Kidney (tissue), 13 donors: ENCODE measurements at regions not wholly inside any gene's neighbourhood (a gene's known extent, or its start where the extent isn't known, plus 50 kb on each side); places are given as distances from the start of the nearest gene placed in this dataset.

Experiments
- DNase-seq, 5 donors: peaks; one replicate each; pipeline ENCODE4 v3.0.0-alpha.2; 2013 to 2020
- FAIRE-seq: peaks from 2 replicates; lab custom pipeline; 2012; peaks lifted over from hg19 to GRCh38; lab: Jason Lieb, UNC
- H3K27ac ChIP-seq, 2 donors: one replicate each; pipeline ENCODE4 v1.7.0; 2013; ENCODE audit warnings: low read depth in 2 of 2, low read length in 2 of 2, inconsistent platforms in 1 of 2
- H3K27me3 ChIP-seq: one replicate; pipeline ENCODE4 v1.7.1; 2013; ENCODE audit warnings: low read length, inconsistent platforms; ENCODE audit not compliant: control insufficient read depth, insufficient read depth
- H3K36me3 ChIP-seq, 3 donors: one replicate each; pipeline versions ENCODE4 v1.7.0 to v1.7.1; 2013; ENCODE audit warnings: low read length in 3 of 3, control low read depth in 1 of 3, inconsistent platforms in 1 of 3; ENCODE audit not compliant: insufficient read depth in 3 of 3, control insufficient read depth in 2 of 3
- H3K4me1 ChIP-seq, 3 donors: one replicate each; pipeline versions ENCODE4 v1.7.0 to v1.7.1; 2013; ENCODE audit warnings: low read length in 3 of 3, inconsistent platforms in 1 of 3, low read depth in 1 of 3; ENCODE audit not compliant: control insufficient read depth in 2 of 3, insufficient read depth in 2 of 3
- H3K4me3 ChIP-seq, 3 donors: one replicate each; pipeline versions ENCODE4 v1.7.0 to v1.8.1; 2013; ENCODE audit warnings: low read length in 3 of 3, control low read depth in 1 of 3, inconsistent platforms in 1 of 3
- H3K9ac ChIP-seq, 3 donors: one replicate each; pipeline versions ENCODE4 v1.7.0 to v1.7.1; 2013; ENCODE audit warnings: low read length in 3 of 3, control low read depth in 1 of 3, inconsistent platforms in 1 of 3
- H3K9me3 ChIP-seq, 3 donors: one replicate each; pipeline versions ENCODE4 v1.7.0 to v1.7.1; 2013; ENCODE audit warnings: low read length in 3 of 3, control low read depth in 1 of 3, inconsistent platforms in 1 of 3; ENCODE audit not compliant: control insufficient read depth in 2 of 3, insufficient read depth in 1 of 3
- intact Hi-C: fragments of 100-400 bp; cut with DNase I; formaldehyde crosslinking; loops from one replicate; pipeline ENCODE4 v1.11.1; 2022
- TF ChIP-seq, protein P1 (sequence below): IDR thresholded peaks from 3 replicates; pipeline ENCODE4 v1.5.1; 2012; ENCODE audit warnings: mild to moderate bottlenecking, moderate library complexity, borderline replicate concordance; ENCODE audit not compliant: insufficient read depth; ENCODE audit errors: extremely low read depth
- donor health status: control.
- donor health status: control.
- donor health status: control.
- donor health status: control.
- donor health status: control.
- donor health status: DM: yes; HTN: yes; CAD: no.
- donor health status: Normal renal cell carcinoma (clear cell type).

DNA sequence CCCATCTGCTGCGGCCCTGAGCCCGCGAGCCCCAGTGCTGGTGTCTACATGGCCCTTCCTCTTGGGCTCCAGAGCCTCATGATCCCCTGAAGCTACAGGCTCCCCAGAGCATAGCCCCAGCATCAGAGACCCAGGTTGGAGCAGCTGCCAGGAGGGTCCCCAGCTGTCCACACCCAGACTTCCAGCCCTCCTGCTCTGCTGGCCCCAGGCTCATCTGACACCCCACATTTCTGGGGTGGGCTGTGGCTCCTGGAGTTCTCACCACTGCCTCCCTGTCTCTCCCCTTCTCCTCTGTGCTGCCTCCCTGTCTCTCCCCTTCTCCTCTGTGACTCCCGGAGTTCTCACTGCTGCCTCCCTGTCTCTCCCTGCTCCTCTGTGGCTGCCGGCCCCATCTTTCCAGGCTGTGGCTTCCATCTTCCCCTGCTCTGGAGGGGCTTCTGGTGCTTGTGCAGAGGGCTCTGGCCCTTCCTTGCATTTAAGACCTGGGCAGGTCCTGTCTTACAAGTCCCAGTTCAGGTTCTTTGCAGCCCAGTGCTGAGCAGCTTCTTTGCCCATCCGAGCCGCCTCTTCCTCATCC is 108.1 kb downstream of the ERMARD start:
- no peak overlapping the region for H3K27ac ChIP-seq
- no peak overlapping the region for H3K9ac ChIP-seq
- peaks cover 12 to 16% (median 12%) of the 10 kb centered on the region in 3 donors for H3K4me1 ChIP-seq
- TF ChIP-seq, protein P1, sequence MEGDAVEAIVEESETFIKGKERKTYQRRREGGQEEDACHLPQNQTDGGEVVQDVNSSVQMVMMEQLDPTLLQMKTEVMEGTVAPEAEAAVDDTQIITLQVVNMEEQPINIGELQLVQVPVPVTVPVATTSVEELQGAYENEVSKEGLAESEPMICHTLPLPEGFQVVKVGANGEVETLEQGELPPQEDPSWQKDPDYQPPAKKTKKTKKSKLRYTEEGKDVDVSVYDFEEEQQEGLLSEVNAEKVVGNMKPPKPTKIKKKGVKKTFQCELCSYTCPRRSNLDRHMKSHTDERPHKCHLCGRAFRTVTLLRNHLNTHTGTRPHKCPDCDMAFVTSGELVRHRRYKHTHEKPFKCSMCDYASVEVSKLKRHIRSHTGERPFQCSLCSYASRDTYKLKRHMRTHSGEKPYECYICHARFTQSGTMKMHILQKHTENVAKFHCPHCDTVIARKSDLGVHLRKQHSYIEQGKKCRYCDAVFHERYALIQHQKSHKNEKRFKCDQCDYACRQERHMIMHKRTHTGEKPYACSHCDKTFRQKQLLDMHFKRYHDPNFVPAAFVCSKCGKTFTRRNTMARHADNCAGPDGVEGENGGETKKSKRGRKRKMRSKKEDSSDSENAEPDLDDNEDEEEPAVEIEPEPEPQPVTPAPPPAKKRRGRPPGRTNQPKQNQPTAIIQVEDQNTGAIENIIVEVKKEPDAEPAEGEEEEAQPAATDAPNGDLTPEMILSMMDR = no peak
- DNase-seq (peak in 1 of 5 donors; percentile 1), FAIRE-seq (no peak)
- no peaks in the 10 kb centered on the region for H3K36me3 ChIP-seq
- no peaks in the 10 kb centered on the region for H3K27me3 ChIP-seq
- no peak overlapping the region for H3K4me3 ChIP-seq
- peaks cover 0 to 8% (median 2%) of the 10 kb centered on the region in 3 donors for H3K9me3 ChIP-seq
- intact Hi-C loops = no loop called here

DNA sequence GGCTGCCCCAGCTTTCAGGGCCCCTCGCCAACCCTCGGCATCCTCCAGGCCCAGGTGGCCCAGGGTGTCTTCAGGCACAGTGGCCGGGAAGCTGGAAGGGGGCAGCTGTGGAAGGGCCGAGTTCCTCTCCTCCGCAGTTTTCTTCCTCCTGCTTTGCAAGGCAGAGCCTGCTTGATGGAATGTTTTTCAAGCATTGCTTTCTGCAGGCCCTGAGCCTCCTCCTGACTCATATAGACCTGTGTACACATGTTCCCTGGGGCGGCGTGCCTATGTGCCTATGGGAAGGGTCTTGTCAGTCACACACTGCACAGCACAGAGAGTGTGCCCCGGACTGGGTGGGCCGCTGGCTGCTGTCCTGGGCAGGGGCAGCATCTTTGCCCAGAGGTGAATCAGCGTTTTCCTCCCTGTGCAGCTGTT is 107.5 kb downstream of the ERMARD start:
- H3K4me1 ChIP-seq = peaks cover 12 to 16% (median 12%) of the 10 kb centered on the region in 3 donors
- no peaks in the 10 kb centered on the region for H3K27me3 ChIP-seq
- peak in 1 of 5 donors; percentile 1 for DNase-seq
- no peak for FAIRE-seq
- intact Hi-C loops = no loop called here
- TF ChIP-seq, protein P1 = no peak
- no peak overlapping the region for H3K4me3 ChIP-seq
- no peaks in the 10 kb centered on the region for H3K36me3 ChIP-seq
- peaks cover 0 to 8% (median 2%) of the 10 kb centered on the region in 3 donors for H3K9me3 ChIP-seq
- no peak overlapping the region for H3K9ac ChIP-seq
- no peak overlapping the region for H3K27ac ChIP-seq

DNA sequence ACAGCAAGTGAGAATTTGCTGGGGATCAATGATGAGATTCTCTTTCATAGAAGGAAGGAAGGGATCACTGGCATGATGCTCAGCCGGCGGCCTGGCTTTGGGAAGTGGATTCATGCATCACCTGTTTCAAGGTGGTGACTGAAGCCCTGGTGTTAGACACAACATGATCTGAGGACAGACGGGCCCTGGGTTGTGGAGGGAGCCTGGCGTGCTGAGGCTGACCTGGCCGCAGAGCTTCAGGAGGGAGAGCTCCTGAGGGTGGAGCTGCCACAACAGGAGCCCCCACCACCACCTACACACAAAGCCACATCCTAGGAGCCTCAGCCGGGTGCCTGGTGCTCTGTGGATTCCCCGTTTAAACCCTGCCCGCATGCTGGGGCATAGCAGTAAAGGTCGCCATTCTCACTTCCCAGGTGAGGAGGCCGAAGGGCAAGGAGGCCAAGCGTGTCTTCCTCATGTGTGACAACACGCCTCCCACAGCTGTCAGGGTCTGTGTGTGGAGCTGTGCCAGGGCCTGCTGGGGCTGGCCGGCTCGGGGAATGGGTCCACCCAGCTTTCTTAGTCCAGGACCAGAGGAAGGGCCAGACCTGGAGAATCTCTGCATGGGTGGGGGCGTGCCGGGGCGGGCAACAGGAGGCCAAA is 107.0 kb downstream of the ERMARD start:
- FAIRE-seq (no peak), DNase-seq (peak in 1 of 5 donors; percentile 4)
- Histone ChIP-seq H3K9ac (no peak overlapping the region), H3K36me3 (no peaks in the 10 kb centered on the region), H3K9me3 (peaks cover 0 to 8% (median 0%) of the 10 kb centered on the region in 3 donors), H3K27me3 (no peaks in the 10 kb centered on the region), H3K4me3 (no peak overlapping the region), H3K4me1 (peaks cover 10 to 14% (median 12%) of the 10 kb centered on the region in 3 donors), H3K27ac (no peak overlapping the region)
- TF ChIP-seq, protein P1 = no peak
- intact Hi-C loops = no loop called here
